GM23248 (cell line): ENCODE measurements at regions not wholly inside any gene's neighbourhood (a gene's known extent, or its start where the extent isn't known, plus 50 kb on each side); places are given as distances from the start of the nearest gene placed in this dataset.

Source experiments
- DNase-seq: peaks from one replicate; pipeline ENCODE4 v3.0.0-alpha.2; 2015
- H2AFZ ChIP-seq: fragments of 200-600 bp; sonication (generic); 2 replicates; pipeline ENCODE4 v1.6.1; 2016; ENCODE audit warnings: antibody characterized with exemption
- H3F3A ChIP-seq: fragments of 200-600 bp; sonication (generic); 2 replicates; pipeline ENCODE4 v1.6.1; 2016; ENCODE audit warnings: mild to moderate bottlenecking, antibody characterized with exemption, mixed run types; ENCODE audit not compliant: insufficient read depth
- H3K27ac ChIP-seq: fragments of 200-600 bp; sonication (generic); 2 replicates; pipeline ENCODE4 v1.5.1; 2016; ENCODE audit warnings: mild to moderate bottlenecking
- H3K27me3 ChIP-seq: fragments of 200-600 bp; sonication (generic); replicated peaks from 2 replicates; pipeline ENCODE4 v1.6.1; 2016; ENCODE audit warnings: mild to moderate bottlenecking; ENCODE audit not compliant: insufficient read depth
- H3K36me3 ChIP-seq: fragments of 200-600 bp; sonication (generic); 2 replicates; pipeline ENCODE4 v1.6.1; 2016; ENCODE audit warnings: low read depth, mild to moderate bottlenecking
- H3K4me1 ChIP-seq: fragments of 200-600 bp; sonication (generic); 2 replicates; pipeline ENCODE4 v1.6.1; 2016; ENCODE audit warnings: mild to moderate bottlenecking; ENCODE audit not compliant: insufficient read depth
- H3K4me2 ChIP-seq: fragments of 200-600 bp; sonication (generic); one replicate; pipeline ENCODE4 v1.6.1; 2016; ENCODE audit warnings: mild to moderate bottlenecking; ENCODE audit not compliant: unreplicated experiment
- H3K4me3 ChIP-seq: fragments of 200-600 bp; sonication (generic); 2 replicates; pipeline ENCODE4 v1.5.1; 2016; ENCODE audit warnings: mild to moderate bottlenecking
- H3K79me2 ChIP-seq: fragments of 200-600 bp; sonication (generic); 2 replicates; pipeline ENCODE4 v1.6.1; 2016; ENCODE audit warnings: mild to moderate bottlenecking; ENCODE audit not compliant: insufficient read depth
- H3K9ac ChIP-seq: fragments of 200-600 bp; sonication (generic); 2 replicates; pipeline ENCODE4 v1.6.1; 2016; ENCODE audit warnings: mild to moderate bottlenecking
- H3K9me2 ChIP-seq: fragments of 200-600 bp; sonication (generic); 2 replicates; pipeline ENCODE4 v1.6.1; 2016; ENCODE audit warnings: mixed run types, mild to moderate bottlenecking, moderate library complexity; ENCODE audit not compliant: insufficient read depth
- H3K9me3 ChIP-seq: fragments of 200-600 bp; sonication (generic); one replicate; pipeline ENCODE4 v1.6.1; 2017; ENCODE audit warnings: low read depth
- H4K20me1 ChIP-seq: fragments of 200-600 bp; sonication (generic); 2 replicates; pipeline ENCODE4 v1.6.0; 2016; ENCODE audit not compliant: insufficient read depth
- EZH2 ChIP-seq: fragments of 200-600 bp; sonication (generic); IDR thresholded peaks from 2 replicates; pipeline ENCODE4 v1.6.1; 2018; ENCODE audit warnings: antibody characterized with exemption, mild to moderate bottlenecking; ENCODE audit not compliant: insufficient read depth, poor library complexity, severe bottlenecking
- EZH2phosphoT487 ChIP-seq: fragments of 200-600 bp; sonication (generic); IDR thresholded peaks from 2 replicates; pipeline ENCODE4 v1.6.1; 2018; ENCODE audit warnings: antibody characterized with exemption, moderate library complexity, mild to moderate bottlenecking, low read depth; ENCODE audit not compliant: insufficient read depth
- WGBS, 2 experiments: methylation state at CpG; one replicate each; pipeline ENCODE4 v1.1.6; 2015 to 2017; ENCODE audit warnings: low lambda C conversion rate in 2 of 2, low coverage in 1 of 2; ENCODE audit errors: missing lambda C conversion rate in 2 of 2; 5-methylcytosine and 5-hydroxymethylcytosine counted together
- in situ Hi-C: fragments of 300-500 bp; cut with MboI; formaldehyde crosslinking; loops from 2 replicates; pipeline ENCODE4 v1.15.0; 2020

DNA sequence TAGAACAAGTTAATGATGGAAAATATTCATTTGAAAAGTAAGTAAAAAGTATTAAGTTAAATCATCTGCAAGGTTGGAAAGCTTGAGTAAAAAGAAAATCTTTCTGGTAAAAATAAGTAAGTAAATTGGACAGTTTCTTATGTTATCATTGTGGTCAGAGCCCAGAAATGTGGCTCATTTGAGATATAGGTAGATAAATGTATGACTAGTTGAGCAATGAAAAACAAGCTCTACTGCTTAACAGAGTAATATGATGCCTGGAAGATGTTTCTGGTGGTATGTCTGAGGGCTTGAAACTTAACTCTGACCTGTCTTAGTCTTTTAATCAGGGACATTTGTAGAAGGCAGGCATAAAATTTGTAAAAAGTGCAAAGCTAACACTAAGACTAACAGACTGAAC lies 444.0 kb downstream of the MFSD1 start:
- no peak overlapping the region for H3K9ac ChIP-seq
- no peaks in the 10 kb centered on the region for H3K9me2 ChIP-seq
- no peak overlapping the region for H2AFZ ChIP-seq
- in situ Hi-C loops: no loop called here
- no peak for TF ChIP-seq EZH2
- no peaks in the 10 kb centered on the region for H3K27me3 ChIP-seq
- no peaks in the 10 kb centered on the region for H3K36me3 ChIP-seq
- no peaks in the 10 kb centered on the region for H3K9me3 ChIP-seq
- DNase-seq: no peak
- no peak overlapping the region for H3K27ac ChIP-seq
- H3K4me2 ChIP-seq: no peak overlapping the region
- H3K79me2 ChIP-seq: no peaks in the 10 kb centered on the region
- H3K4me1 ChIP-seq: 0 out of 2 replicates have a peak, but pooled peaks cover 2% of the 10 kb centered on the region
- H3F3A ChIP-seq: no peaks in the 10 kb centered on the region
- H4K20me1 ChIP-seq: no peaks in the 10 kb centered on the region
- no peak overlapping the region for H3K4me3 ChIP-seq

GRCh38 chr3:159246385-159246784 lies 444.5 kb downstream of the MFSD1 start:
- peaks cover 3% of the 10 kb centered on the region; the same call in 1 of the 2 replicates for H3F3A ChIP-seq
- H2AFZ ChIP-seq: no peak overlapping the region
- no peaks in the 10 kb centered on the region for H4K20me1 ChIP-seq
- H3K9me3 ChIP-seq: no peaks in the 10 kb centered on the region
- 74 to 81% methylated on average over 5 of the region's 5 CpGs for WGBS, 2 experiments
- no peaks in the 10 kb centered on the region for H3K9me2 ChIP-seq
- no peak overlapping the region for H3K4me2 ChIP-seq
- in situ Hi-C loops: no loop called here
- no peak overlapping the region for H3K9ac ChIP-seq
- no peaks in the 10 kb centered on the region for H3K36me3 ChIP-seq
- no peak overlapping the region for H3K4me3 ChIP-seq
- H3K27ac ChIP-seq: no peak overlapping the region
- no peak for DNase-seq
- H3K27me3 ChIP-seq: no peaks in the 10 kb centered on the region
- H3K4me1 ChIP-seq: peaks cover 7% of the 10 kb centered on the region
- H3K79me2 ChIP-seq: no peaks in the 10 kb centered on the region
- no peak for TF ChIP-seq EZH2phosphoT487
- TF ChIP-seq EZH2: no peak

GRCh38 chr3:159249472-159250174 lies 447.8 kb downstream of the MFSD1 start:
- no peak overlapping the region for H3K4me3 ChIP-seq

DNA sequence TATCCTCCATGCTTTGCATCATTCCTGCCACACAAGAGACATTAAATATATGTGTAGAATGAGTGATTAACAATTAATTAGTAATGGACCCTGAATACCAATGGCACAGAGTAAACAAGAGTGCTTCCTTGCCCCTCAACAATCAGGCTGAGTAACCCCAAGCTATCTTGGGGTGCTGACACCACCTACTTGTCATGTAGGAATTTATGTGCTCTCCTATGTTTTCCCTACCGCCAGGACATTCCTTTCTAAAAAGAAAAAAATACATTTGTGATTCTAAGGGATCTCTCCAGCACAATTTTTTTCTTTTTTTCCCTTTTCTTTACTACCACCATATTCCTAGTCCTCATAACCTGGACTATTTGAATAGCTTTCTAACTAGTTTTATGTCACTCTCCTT lies 449.1 kb downstream of the MFSD1 start:
- H3K4me2 ChIP-seq: no peak overlapping the region
- DNase-seq: no peak
- peaks cover 31% of the 10 kb centered on the region for H3K4me1 ChIP-seq
- no peak overlapping the region for H3K4me3 ChIP-seq
- 69 to 71% methylated on average over 1 of the region's 1 CpG for WGBS, 2 experiments
- no peaks in the 10 kb centered on the region for H3K9me3 ChIP-seq
- TF ChIP-seq EZH2phosphoT487 (no peak), EZH2 (no peak)
- H3K9ac ChIP-seq: no peak overlapping the region
- H3K79me2 ChIP-seq: no peaks in the 10 kb centered on the region
- in situ Hi-C loops: loop anchor here (10.0 kb wide), 1 partner anchor 336 kb away; no protein-coding TSS in a partner anchor
- H3K36me3 ChIP-seq: no peaks in the 10 kb centered on the region
- H4K20me1 ChIP-seq: no peaks in the 10 kb centered on the region
- H3K27me3 ChIP-seq: no peaks in the 10 kb centered on the region
- H3K27ac ChIP-seq: no peak overlapping the region
- no peak overlapping the region for H2AFZ ChIP-seq
- H3F3A ChIP-seq: peaks cover 16% of the 10 kb centered on the region
- H3K9me2 ChIP-seq: no peaks in the 10 kb centered on the region

More at GRCh38 chr3:159249472-159250174, 447.8 kb downstream of the MFSD1 start:
- TF ChIP-seq EZH2phosphoT487 (no peak), EZH2 (no peak)
- no peaks in the 10 kb centered on the region for H3K9me2 ChIP-seq
- no peak overlapping the region for H3K9ac ChIP-seq
- 84 to 90% methylated on average over 5 of the region's 5 CpGs for WGBS, 2 experiments
- H3K27ac ChIP-seq: no peak overlapping the region
- no peak overlapping the region for H2AFZ ChIP-seq
- peaks cover 31% of the 10 kb centered on the region for H3K4me1 ChIP-seq
- H3K4me2 ChIP-seq: no peak overlapping the region
- no peaks in the 10 kb centered on the region for H4K20me1 ChIP-seq
- no peaks in the 10 kb centered on the region for H3K36me3 ChIP-seq
- no peaks in the 10 kb centered on the region for H3K27me3 ChIP-seq
- no peaks in the 10 kb centered on the region for H3K9me3 ChIP-seq
- in situ Hi-C loops: loop anchor here (10.0 kb wide), 1 partner anchor 335 kb away; no protein-coding TSS in a partner anchor
- H3F3A ChIP-seq: peaks cover 16% of the 10 kb centered on the region
- DNase-seq: no peak
- no peaks in the 10 kb centered on the region for H3K79me2 ChIP-seq
